ENCODE measurements at regions not wholly inside any gene's neighbourhood (a gene's known extent, or its start where the extent isn't known, plus 50 kb on each side); places are given as distances from the start of the nearest gene placed in this dataset.

GRCh38 chr14:86865934-86866333 lies 1127.0 kb downstream of the GALC start:
- TF ChIP-seq CTCF (conservative IDR thresholded peaks at IDR 0.05; ENCODE audit: low read depth, low read length) (peak; percentile 26; the same call in 1 of the 2 replicates), EZH2 (IDR thresholded peaks at IDR 0.05; ENCODE audit: borderline replicate concordance, low read depth, low read length, poor library complexity, severe bottlenecking) (no peak)
